HG02763 (cell line): ENCODE measurements at regions not wholly inside any gene's neighbourhood (a gene's known extent, or its start where the extent isn't known, plus 50 kb on each side); places are given as distances from the start of the nearest gene placed in this dataset.
"Not testable (repeated sequence)": the region's sequence is repeated elsewhere in the genome, so short reads cannot be mapped to it uniquely, and the experiment has no call there.

Source experiments
- ATAC-seq: cut with Tn5 transposase; IDR thresholded peaks from one replicate; pipeline ENCODE4 v1.9.1; 2021; ENCODE audit warnings: mild to moderate bottlenecking, moderate library complexity; ENCODE audit not compliant: unreplicated experiment

DNA sequence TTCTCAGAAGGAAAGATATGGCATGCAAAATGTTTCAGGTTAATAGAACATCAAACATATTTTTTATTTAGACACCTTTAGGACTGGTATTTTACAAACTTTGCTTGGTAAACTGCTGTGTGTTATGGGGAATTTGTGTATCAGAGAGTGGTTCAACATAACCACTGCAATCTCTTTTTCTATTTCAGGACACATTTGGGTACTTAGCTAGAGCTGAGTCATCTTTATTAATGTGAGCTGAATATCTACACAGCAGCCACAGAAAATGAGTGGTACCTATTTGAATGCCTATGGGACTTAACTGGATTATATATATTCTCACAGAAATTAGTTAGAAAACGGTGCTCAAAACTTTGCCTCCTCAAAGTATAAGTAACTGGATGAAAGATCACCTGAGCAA, 179.8 kb downstream of the SPDYE17 start:
- ATAC-seq, result not testable (repeated sequence)

DNA sequence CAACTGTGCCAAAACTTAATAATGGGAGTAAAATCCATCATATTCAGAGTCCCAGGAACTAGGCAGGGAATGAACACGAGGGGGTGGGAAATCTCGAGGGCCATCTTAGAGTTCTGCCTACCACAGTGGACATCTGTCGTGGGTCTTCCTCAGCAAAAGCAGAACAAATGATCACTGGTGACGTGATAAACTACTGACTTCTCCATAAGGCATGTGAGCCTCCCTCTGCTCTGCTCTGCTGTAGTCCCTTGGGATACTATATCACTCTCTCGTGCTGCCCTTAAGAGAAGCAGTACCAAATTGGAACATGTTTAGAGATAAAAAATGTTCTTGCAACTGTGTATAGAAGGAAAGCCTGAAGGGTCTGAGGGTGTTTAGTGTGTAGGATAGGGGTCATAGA, 180.5 kb downstream of the SPDYE17 start:
- not testable (repeated sequence) for ATAC-seq

DNA sequence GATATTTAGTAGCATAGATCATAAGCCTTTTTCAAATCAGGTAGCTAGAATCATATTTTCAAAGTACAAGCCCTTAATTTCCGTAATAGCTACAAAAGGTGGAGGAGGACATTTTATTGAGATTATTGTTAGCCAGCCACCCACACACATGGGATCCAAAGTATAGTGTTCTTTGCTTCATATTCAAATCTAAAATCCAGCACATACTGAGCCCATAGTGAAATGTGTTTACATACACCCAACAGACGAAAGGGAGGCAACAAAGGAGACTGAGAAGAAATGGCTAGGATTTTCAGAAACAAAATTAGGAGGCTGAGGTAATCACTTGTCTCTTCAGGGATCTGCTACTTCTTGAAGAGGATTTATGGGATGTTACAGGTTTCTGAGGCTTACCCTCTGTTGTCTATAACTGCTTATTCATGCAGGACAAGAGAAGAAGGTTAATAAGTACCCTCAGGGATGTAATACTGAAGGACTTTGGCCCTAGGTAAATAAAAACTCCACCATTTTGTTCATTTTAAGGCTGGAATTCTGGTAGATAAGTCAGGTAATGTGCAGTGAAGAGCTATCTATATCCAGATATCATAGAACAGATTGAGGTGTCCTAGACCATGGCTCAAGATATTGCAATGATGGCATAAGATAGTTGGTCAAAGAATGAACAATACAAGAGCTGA, 182.1 kb downstream of the SPDYE17 start:
- not testable (repeated sequence) for ATAC-seq

DNA sequence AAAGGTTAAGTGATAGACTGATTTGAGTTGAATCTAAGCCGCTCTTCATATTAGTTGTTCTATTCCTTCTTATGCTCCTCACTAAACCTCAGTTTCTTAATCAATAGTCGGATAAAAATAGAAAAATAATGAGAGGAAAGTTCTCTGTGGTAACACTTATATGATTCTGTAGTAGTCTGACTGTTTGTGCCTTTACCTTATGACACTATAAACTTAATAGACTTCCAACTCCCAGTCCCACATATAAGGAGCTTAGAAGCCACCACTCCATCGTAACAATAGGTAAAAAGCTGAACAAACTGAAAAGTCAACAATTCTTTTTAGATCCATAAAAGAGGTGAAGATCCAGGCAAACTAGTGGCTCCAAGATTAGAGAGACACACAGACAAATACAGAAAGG, 192.3 kb downstream of the SPDYE17 start:
- ATAC-seq, result not testable (repeated sequence)

DNA sequence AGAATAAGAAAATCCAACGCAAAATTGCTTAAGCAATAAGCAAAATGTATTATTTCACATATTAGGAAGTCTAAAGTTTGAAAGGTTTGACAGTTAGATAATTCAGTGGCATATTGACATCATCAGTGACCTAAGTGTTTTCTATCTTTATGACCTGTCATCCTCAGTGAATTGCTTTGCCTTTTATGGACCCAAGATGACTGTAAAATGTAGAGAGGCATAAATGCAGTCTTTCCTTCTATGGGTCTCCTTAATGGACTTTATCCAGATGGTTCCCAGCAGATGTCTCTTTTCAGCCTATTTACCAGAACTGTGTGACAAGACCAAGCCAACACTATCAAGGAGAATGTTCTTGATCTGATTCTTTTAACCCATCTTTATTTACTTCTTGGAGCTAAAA, 192.9 kb downstream of the SPDYE17 start:
- ATAC-seq, result not testable (repeated sequence)

DNA sequence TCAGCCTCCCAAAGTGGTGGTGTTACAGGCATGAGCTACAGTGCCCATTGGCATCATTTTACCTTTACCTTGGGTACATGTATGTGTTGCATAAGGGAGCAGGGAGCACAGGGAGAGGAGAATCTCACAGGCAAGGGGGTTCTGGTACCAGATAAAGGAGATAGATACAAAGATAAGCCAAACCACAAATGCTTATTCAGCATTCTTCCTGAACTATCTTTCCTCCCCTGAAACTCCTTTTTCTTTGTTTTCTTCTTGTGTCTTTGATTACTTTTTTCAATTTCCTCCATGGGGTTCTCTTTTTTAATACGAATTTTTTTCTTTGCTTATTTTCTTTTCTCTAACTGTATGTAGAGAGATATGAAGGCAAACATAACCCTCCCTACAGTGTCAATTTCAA, 193.8 kb downstream of the SPDYE17 start:
- not testable (repeated sequence) for ATAC-seq

DNA sequence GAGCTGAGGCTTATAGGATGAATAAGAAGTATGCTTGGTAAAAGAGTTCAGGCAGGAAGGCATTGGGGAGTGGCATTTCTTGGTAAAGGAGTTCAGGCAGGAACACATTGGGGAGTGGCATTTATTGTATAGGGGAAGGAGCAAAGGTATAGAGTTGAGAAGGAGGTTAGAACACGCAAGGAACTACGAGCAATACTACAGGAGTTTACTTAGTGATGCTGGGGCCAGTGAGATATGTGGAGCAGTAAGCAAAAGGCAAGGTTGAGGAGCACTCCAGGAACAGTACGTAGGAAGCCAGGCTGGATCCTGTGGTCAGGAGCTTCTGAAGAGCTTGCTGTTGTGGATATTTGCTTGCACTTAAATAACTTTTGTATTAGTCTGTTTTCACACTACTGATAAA, 202.2 kb upstream of the POMZP3 start:
- not testable (repeated sequence) for ATAC-seq

DNA sequence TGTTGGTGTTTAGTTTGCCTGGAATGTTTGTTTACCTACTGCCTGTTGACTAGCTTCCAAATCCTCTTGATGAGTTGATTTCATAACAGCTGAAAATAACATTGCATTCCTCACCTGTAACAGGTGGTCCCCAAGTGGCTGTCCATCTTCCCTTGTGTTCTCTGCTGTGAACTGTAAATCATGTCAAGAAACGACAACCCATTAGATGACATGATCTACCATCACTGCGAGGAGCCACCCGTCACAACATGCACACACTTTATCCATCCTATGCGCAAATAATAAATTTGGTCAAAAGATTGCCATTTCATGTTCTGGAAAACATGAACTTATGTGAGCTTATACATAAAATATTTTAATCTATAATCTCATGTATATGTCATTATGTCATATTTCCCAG, 199.1 kb upstream of the POMZP3 start:
- not testable (repeated sequence) for ATAC-seq

DNA sequence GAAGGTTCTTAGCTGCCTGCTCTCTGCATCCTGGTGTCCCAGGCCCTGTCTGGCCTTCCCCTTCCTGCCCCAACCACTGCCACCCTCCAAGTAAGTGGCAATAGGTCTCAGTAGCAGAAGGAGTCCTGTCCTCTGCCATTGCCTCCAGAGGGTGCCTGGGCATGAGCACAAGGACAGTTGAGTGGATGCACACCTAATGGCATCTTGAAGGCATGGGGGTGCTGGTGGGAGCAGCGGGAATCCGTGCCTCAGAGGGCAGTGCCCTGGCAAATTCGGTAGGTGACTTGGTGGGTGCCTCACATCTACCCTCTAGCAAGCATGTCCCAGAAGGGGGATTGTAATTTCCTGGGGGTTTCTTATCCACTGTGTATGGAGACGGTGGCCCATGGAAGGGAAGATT, 182.8 kb upstream of the POMZP3 start:
- ATAC-seq, result not testable (repeated sequence)

DNA sequence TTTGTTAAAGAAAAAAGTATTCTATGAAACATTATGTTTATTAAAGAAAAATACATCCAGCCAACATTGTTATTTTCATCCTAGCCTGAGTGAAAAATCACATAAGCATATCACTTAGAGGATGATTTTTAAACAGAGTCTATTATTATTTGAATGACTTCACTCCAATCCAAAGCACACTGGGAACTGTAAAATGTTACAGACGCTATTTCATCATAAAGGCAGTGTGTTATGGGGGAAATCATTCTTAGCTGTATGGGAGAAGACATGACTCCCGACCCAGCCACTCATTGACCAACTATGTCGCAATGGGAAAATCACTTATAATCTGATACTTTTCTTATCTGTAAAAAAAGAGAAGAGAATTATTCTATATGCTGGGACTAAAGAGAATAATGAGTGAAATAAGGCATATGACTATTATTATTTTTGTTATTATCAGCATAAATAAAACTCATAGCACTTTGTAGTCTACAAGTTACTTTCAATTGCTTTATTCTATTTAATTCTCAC, 180.6 kb upstream of the POMZP3 start:
- ATAC-seq, result not testable (repeated sequence)

DNA sequence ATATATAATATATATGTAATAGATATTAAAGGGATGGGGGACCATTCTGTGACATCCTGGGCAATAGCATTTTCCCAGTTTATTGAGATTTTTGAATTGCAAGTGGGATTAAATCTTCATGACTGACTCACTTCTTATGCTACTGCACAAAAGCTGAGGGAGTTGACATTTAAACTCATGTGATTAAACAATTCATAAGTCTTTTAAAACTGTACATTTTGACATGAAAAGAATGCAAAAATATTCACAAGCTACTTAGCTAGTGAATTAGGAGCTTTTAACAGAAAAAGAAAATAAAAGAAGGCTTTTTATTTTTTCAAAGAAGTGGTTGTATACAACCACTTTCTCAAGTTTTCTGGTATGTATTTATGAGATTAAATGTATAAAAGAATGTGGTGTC, 179.4 kb upstream of the POMZP3 start:
- ATAC-seq, result not testable (repeated sequence)

DNA sequence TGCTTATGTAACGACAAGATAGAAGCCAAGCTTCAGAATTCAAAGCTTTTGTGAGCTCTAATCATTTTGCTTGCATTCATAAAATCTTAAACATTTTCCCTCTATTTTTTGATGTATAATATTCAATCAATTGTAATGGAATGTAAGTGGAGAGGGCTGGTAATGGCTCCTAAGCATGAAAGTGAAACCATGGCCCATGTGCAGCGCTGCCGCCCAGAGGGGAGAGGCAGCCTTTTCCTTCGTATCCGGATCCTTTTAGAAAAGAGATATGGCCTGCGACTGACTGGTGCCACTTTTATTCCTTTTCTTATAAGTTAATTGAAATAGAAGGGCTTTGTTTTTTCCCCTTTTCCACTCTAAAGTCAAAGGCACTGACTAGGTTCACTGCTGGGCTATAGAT, 178.9 kb upstream of the POMZP3 start:
- ATAC-seq, result not testable (repeated sequence)

DNA sequence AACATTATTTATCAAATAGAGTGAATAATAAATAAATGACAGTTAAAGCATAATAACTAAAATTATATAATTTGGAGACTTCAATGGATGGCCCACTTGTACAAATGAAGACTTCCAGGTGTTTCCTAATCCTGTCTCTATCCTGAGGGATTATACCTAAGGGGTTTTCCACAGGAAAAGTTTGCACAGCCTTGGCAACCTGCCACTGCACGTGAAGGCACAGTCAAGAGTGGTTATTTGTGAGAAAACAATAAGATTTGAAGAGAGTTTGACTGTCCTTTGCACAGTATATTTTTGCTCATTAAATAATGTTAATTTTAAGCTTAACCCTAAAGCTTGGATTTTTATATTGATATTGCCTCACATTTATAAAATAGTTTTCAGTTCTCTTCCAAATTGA, 178.2 kb upstream of the POMZP3 start:
- ATAC-seq, result not testable (repeated sequence)

DNA sequence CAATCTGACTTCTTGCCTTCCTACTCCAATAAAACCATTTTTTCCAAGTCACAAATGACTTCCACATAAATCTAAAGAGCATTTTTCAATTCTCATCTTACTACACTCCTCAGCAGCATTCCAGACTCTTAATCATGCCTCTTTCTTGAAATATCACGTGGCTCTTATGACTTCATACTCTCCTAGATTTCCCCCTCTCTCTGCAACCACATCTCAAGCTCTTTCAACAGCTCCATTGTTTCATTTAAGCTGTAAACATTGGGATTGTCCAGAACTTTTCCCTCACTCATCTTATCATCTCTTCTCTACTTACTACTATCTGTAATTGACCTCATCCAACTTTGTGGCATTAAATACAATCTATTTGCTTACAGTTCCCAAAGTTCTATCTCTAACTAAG, 170.6 kb upstream of the POMZP3 start:
- not testable (repeated sequence) for ATAC-seq

DNA sequence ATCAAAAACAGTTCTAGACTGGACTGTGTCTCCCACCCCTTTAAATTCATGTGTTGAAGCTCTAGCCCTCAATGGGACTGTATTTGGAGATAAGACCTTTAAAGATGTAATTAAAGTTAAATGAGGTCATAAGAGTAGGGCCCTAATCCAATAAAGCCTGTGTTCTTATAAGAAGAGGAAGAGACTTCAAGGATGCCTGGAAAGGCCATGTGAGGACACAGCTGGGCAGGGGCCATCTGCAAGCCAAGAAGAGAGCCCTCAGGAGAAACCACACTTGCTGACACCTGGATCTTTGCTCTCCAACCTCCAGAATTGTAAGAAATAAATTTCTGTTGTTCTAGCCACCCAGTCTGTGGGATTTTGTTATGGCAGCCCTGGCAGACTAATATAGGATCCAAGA, 153.6 kb upstream of the POMZP3 start:
- not testable (repeated sequence) for ATAC-seq

DNA sequence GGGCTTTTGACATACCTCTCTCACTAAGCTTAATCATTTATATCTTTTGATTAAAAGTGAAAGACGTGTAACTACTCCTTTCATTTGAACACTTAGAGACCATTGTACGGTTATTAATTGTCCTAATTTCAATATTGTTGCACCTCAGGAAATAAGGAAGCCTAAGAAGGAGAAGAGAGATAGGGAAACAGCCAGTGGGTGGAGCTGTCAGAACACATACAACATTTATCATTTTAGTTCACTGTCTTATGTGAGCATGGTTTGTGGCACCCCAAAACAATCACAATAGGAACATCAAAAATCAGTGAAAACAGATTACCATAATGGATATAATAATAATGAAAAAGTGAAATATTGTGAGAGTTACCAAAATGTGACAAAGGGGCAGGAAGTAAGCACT, 147.2 kb upstream of the POMZP3 start:
- ATAC-seq, result not testable (repeated sequence)

DNA sequence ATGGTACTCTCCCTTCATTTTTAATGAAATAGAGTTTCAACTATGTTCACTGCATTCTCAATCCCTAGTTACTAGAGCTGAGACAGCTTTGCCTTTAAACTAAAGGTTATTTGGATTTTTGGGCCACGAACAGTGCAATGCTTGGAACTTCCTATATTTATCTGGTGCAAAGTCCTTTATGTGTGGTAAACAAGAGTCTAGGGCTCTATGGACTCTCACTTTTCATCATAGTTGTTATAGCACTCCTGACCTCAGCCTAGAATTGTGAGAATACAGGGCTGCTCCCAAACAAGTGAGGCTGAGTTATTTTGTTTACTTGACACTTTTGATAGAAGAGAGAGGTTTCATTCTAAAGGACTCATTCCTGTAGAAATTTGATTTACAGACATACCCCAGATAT, 144.9 kb upstream of the POMZP3 start:
- not testable (repeated sequence) for ATAC-seq

DNA sequence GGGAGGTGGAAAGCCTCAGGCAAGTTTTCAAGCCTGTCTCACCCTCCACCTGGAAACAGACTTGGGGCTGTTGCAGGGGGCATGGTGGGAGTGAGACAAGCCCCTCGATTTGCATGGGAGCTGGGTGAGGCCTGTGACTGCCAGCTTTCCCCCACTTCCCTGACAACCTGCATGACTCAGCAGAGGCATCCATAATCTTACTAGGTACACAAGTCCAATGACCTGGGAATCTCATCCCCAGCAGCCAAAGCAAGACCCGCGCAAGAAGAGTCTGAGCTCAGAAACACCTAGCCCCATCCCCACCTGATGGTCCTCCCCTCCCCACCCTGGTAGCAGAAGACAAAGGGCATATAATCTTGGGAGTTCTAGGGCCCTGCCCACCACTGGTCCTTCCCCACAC, 136.9 kb upstream of the POMZP3 start:
- not testable (repeated sequence) for ATAC-seq

DNA sequence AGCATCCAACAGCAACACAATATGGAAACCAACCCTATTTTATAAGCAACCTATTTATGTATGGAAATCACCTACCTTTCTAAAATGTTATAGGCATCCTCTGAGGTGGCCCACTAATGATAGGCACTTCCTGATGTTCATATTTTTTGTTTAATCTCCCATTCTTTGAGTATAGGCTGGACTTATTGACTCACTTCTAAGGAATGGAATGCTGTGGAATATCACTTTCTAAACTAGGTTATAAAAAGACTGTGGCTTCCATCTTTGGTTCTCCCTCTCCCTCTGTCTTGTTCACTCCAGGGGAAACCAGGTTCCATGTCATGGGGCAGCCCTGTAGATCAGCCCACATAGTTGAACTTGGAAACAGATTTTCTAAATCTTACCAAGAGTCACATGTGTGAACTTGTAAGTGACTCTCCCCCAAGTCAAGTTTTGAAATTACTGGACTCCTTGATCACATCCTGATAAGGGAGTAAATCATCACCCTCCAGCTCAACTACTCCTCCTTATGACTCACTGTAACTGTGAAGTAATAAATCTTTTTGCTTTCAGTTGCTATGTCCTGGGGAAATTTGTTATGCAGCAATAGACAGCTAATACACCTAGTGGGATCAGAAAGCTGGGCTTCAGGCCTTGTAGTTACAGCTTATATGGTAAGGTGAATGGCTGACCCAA, 133.6 kb upstream of the POMZP3 start:
- not testable (repeated sequence) for ATAC-seq

DNA sequence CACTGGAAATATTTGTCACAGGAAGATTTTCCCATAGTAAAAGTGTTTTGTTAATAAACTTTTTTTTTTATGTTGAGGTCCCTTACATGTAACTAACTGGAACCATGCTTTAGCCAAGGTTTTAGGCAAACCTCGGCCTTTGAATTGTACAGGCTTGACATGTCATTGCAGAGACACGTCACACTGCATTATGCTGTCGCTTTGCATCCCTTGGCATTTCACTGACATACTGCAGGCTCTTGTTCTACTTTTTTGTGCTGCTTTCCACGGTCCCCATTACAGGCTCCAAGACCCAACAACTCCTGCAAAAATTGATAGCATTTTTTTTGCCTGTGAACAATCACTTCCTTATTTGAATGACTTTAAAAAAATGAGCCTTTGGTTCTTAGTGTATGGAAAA, 112.5 kb upstream of the POMZP3 start:
- ATAC-seq, result not testable (repeated sequence)

DNA sequence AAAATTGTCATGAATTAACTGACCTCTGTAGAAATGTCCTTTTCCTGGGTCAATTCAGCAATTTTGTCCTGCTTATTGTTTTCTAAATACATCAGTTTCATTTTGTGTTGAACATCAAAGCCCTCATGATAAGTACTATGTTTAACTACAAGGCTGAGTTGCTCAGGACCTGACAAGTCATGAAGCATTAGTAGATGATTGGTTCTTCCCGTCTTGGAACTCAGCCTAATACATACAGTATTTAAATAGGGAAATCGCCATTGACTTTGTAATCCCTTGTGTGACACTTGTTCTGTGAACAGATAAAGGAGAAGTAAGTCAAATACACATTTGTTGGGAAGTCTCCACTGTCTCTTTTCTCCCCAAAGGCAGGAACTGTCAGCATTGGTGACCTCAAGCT, 109.6 kb upstream of the POMZP3 start:
- not testable (repeated sequence) for ATAC-seq

DNA sequence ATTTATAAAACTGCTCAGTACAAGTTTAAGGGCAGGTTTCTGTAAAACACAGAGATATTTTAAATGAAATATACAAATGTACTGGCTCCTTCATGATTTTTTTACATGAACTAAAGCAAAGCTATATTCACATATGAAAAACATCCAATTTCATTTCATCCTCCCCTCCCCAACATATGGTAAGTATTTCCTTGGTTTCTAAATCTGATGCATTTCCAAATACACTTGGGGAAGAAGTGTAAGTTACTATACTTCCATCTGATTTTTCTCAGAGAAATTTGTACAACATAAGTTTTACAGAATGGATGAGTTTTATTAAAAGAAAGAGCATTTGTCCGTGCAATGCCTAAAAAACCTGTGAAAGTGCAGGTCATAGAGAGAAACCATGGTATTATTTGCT, 109.0 kb upstream of the POMZP3 start:
- ATAC-seq, result not testable (repeated sequence)
